Peyer's patch (tissue), 4 donors: ENCODE measurements at regions not wholly inside any gene's neighbourhood (a gene's known extent, or its start where the extent isn't known, plus 50 kb on each side); places are given as distances from the start of the nearest gene placed in this dataset.

Source experiments
- DNase-seq, 3 donors: peaks; one replicate each; pipeline ENCODE4 v3.0.0-alpha.2; 2017 to 2019
- H3K27ac ChIP-seq, 4 donors: fragments of 200-600 bp; sonication (generic); one replicate each; pipeline ENCODE4 v1.5.1; 2016 to 2019
- H3K27me3 ChIP-seq, 2 donors: fragments of 200-600 bp; sonication (generic); one replicate each; pipeline ENCODE4 v1.5.1; 2019
- H3K36me3 ChIP-seq, 3 donors: fragments of 200-600 bp; sonication (generic); one replicate each; pipeline ENCODE4 v1.5.1; 2016 to 2019
- H3K4me1 ChIP-seq, 4 donors: fragments of 200-600 bp; sonication (generic); one replicate each; pipeline ENCODE4 v1.5.1; 2016 to 2019
- H3K4me3 ChIP-seq, 4 donors: fragments of 200-600 bp; sonication (generic); 1 replicate in 3 of 4; 2 replicates in 1 of 4; pipeline ENCODE4 v1.5.1; 2016 to 2019; ENCODE audit warnings: mild to moderate bottlenecking in 1 of 4
- H3K9me3 ChIP-seq, 4 donors: fragments of 200-600 bp; sonication (generic); one replicate each; pipeline ENCODE4 v1.5.1; 2016 to 2019; ENCODE audit warnings: mild to moderate bottlenecking in 1 of 4
- CTCF ChIP-seq, 6 experiments: fragments of 450-650 bp in 4 of 6; fragments of 200-600 bp in 2 of 6; sonication (generic) in 1 of 6; IDR thresholded peaks; one replicate each; pipeline ENCODE4 v1.5.1; 2017 to 2019; ENCODE audit warnings: antibody characterized with exemption in 6 of 6, mild to moderate bottlenecking in 3 of 6, moderate library complexity in 1 of 6
- POLR2A ChIP-seq, 2 donors: fragments of 450-650 bp; IDR thresholded peaks; one replicate each; pipeline ENCODE4 v1.5.1; 2017; ENCODE audit warnings: antibody characterized with exemption in 2 of 2, mild to moderate bottlenecking in 2 of 2, moderate library complexity in 2 of 2

GRCh38 chr15:69626095-69627066 is 173.8 kb downstream of the RPLP1 start:
- no peaks in the 10 kb centered on the region for H3K9me3 ChIP-seq
- H3K4me1 ChIP-seq, result peaks cover 0 to 19% (median 0%) of the 10 kb centered on the region in 4 donors
- no peak overlapping the region for H3K27ac ChIP-seq
- H3K27me3 ChIP-seq, result no peaks in the 10 kb centered on the region
- no peaks in the 10 kb centered on the region for H3K36me3 ChIP-seq
- no peak overlapping the region for H3K4me3 ChIP-seq
- DNase-seq, result peak in 1 of 3 donors; percentile 48
- no peak for TF ChIP-seq POLR2A (IDR thresholded peaks at IDR 0.05)
- TF ChIP-seq CTCF (IDR thresholded peaks at IDR 0.05), result no peak

DNA sequence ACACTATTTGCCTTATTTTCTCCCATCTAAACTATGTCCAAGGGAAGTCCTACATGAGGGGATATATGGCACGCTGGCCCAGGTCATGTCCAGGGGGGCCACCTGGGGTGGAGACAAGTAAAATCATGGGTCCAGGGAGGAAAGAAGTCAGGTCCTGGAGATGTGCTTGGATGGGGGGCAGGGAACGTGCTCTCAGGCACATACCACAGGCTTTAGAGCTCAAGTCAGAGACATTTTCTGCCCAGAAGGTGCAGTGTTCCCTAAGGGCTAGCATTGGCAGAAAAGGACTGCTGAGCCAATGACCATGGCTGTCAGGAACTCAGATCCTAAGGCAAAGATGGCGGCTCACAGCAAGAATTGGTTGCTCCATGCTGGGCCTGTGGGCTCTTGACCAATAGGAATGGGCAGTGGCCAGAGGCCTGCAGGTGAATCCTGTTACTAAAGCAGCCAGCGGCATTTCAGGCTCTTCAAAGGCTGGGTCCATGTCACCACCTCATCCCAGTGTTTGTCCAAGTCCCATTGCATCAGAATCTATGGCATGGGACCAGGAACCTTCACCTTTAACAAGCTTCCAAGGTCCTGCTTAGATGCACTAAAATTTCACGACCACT is 175.0 kb downstream of the RPLP1 start:
- Histone ChIP-seq H3K27ac (no peak overlapping the region), H3K27me3 (no peaks in the 10 kb centered on the region), H3K4me3 (no peak overlapping the region), H3K4me1 (peaks cover 0 to 19% (median 0%) of the 10 kb centered on the region in 4 donors), H3K9me3 (no peaks in the 10 kb centered on the region), H3K36me3 (no peaks in the 10 kb centered on the region)
- DNase-seq, result no peak
- no peak for TF ChIP-seq POLR2A (IDR thresholded peaks at IDR 0.05)
- no peak for TF ChIP-seq CTCF (IDR thresholded peaks at IDR 0.05)

- Histone ChIP-seq H3K27ac (no peak overlapping the region), H3K36me3 (no peaks in the 10 kb centered on the region), H3K4me1 (peaks cover 0 to 19% (median 0%) of the 10 kb centered on the region in 4 donors), H3K4me3 (no peak overlapping the region), H3K27me3 (no peaks in the 10 kb centered on the region), H3K9me3 (no peaks in the 10 kb centered on the region)
- DNase-seq, result peak in 1 of 3 donors; percentile 67
- TF ChIP-seq CTCF (IDR thresholded peaks at IDR 0.05), result no peak
- TF ChIP-seq POLR2A (IDR thresholded peaks at IDR 0.05), result no peak
These were observed 175.9 kb downstream of the RPLP1 start for GRCh38 chr15:69628256-69629093.

DNA sequence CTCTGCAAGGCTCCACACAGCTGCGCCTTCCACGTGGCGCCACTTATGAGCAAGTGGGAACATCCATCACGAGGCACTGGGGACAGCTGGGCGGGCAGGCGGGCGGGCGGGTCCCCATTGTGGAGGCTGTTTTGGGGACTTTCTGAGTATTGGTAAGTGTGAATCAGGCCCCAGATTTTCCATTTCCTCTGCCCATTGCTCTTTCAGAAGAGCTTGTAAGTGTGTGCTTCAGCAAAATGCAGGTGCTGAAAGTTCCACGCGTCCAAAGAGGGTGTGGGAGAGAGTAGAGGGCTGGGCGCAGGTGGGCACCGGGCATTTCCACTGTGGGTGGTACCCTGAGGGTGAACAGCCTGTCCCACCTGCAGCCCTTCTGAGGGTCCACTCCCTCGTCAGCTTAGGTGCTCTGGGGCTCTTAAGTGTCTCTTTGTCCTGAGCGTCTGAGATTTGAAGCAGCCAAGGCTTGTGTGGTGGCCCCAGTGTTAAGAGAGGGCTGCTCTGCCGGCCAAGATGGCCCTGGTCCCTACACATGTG is 177.1 kb downstream of the RPLP1 start:
- Histone ChIP-seq H3K36me3 (no peaks in the 10 kb centered on the region), H3K9me3 (no peaks in the 10 kb centered on the region), H3K27me3 (no peaks in the 10 kb centered on the region), H3K4me1 (peaks cover 0 to 19% (median 0%) of the 10 kb centered on the region in 4 donors), H3K4me3 (no peak overlapping the region), H3K27ac (no peak overlapping the region)
- TF ChIP-seq CTCF (IDR thresholded peaks at IDR 0.05), result no peak
- no peak for TF ChIP-seq POLR2A (IDR thresholded peaks at IDR 0.05)
- peak in 1 of 3 donors; percentile 28 for DNase-seq

DNA sequence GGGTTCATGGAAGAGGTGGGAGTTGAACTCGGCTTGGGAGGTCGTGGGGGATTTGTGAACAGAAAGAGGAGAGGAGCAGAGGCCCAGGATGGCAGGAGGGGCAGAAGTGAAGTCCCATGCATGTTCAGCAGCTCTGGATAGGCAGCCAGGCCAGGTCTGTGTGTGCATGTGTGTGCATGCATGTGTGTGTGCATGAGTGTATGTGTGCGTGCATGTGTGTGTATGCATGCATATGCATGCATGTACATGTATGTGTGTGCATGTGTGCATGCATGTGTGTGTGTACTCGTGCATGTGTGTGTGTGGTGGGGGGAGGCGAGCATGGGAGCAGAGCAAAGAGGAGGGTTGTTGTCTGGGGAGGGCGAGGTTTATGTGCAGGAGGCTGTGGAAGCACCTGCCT is 178.4 kb downstream of the RPLP1 start:
- H3K27ac ChIP-seq, result no peak overlapping the region
- no peaks in the 10 kb centered on the region for H3K27me3 ChIP-seq
- no peaks in the 10 kb centered on the region for H3K36me3 ChIP-seq
- no peaks in the 10 kb centered on the region for H3K9me3 ChIP-seq
- H3K4me1 ChIP-seq, result peaks cover 0 to 19% (median 0%) of the 10 kb centered on the region in 4 donors
- DNase-seq, result no peak
- TF ChIP-seq POLR2A (IDR thresholded peaks at IDR 0.05) (no peak), CTCF (IDR thresholded peaks at IDR 0.05) (no peak)
- no peak overlapping the region for H3K4me3 ChIP-seq
